Right lobe of liver (tissue), 4 donors: ENCODE measurements at regions not wholly inside any gene's neighbourhood (a gene's known extent, or its start where the extent isn't known, plus 50 kb on each side); places are given as distances from the start of the nearest gene placed in this dataset.

ENCODE experiments used
- CTCF ChIP-seq, 4 donors: fragments of 200-600 bp in 3 of 4; fragments of 450-650 bp in 1 of 4; IDR thresholded peaks; one replicate each; pipeline versions ENCODE4 v1.5.1 to v1.8.0; 2016 to 2022; ENCODE audit warnings: antibody characterized with exemption in 4 of 4, mild to moderate bottlenecking in 2 of 4
- POLR2A ChIP-seq: fragments of 450-650 bp; IDR thresholded peaks from one replicate; pipeline ENCODE4 v1.6.1; 2017; ENCODE audit warnings: antibody characterized with exemption, mild to moderate bottlenecking
- donor health status: DM: no; HTN: no; CAD: no.
- donor health status: DM: no; HTN: no; CAD: no.
- donor health status: DM: no; HTN: yes; CAD: no.

- TF ChIP-seq CTCF (IDR thresholded peaks at IDR 0.05) (no peak), POLR2A (no peak)
These were observed 356.3 kb downstream of the VRK1 start for GRCh38 chr14:97153527-97153926.
